Endothelial cell of umbilical vein (primary cell): ENCODE measurements at regions not wholly inside any gene's neighbourhood (a gene's known extent, or its start where the extent isn't known, plus 50 kb on each side); places are given as distances from the start of the nearest gene placed in this dataset.

ENCODE experiments used
- BruUV-seq: library from RNA; stranded (reverse); fragments of 400-500 nt; replicated peaks from 2 replicates; lab custom pipeline; 2021; lab: Mats Ljungman, UMichigan
- CTCF ChIA-PET: fragments of 300-600, 350-600 bp; sonication (Branson Sonifier 250); formaldehyde crosslinking; loops from one replicate; lab custom pipeline; 2021; ENCODE audit warnings: antibody characterized with exemption, inconsistent platforms; lab: Charles Lee
- POLR2A ChIA-PET: fragments of 300-600, 350-600 bp; sonication (Branson Sonifier 250); formaldehyde crosslinking; loops from one replicate; lab custom pipeline; 2021; ENCODE audit warnings: antibody characterized with exemption, inconsistent platforms; lab: Charles Lee
- DNase-seq: peaks from one replicate; pipeline ENCODE4 v3.0.0-alpha.2; 2011; ENCODE audit warnings: low read depth, low spot score
- FAIRE-seq: peaks from 2 replicates; lab custom pipeline; 2011; peaks lifted over from hg19 to GRCh38; lab: Jason Lieb, UNC
- H2AFZ ChIP-seq: 2 replicates; pipeline ENCODE4 v1.6.0; 2012; ENCODE audit warnings: low read depth, low read length, control low read depth, inconsistent platforms
- H3K27ac ChIP-seq: 2 replicates; pipeline ENCODE4 v1.5.1; 2011; ENCODE audit warnings: low read depth, mild to moderate bottlenecking, control low read depth, low read length, moderate library complexity; ENCODE audit not compliant: insufficient read depth
- H3K27me3 ChIP-seq, 2 experiments: 2 replicates each; pipeline versions ENCODE4 v1.6.0 to v1.6.1; 2011; ENCODE audit warnings: low read length in 2 of 2, mixed read lengths in 1 of 2; ENCODE audit not compliant: control insufficient read depth in 2 of 2, insufficient read depth in 2 of 2
- H3K36me3 ChIP-seq, 2 experiments: 2 replicates in 1 of 2; 3 replicates in 1 of 2; pipeline ENCODE4 v1.5.1; 2011; ENCODE audit warnings: low read length in 2 of 2, mild to moderate bottlenecking in 1 of 2, moderate library complexity in 1 of 2; ENCODE audit not compliant: control insufficient read depth in 2 of 2, insufficient read depth in 2 of 2; ENCODE audit errors: extremely low read depth in 1 of 2
- H3K4me1 ChIP-seq: 3 replicates; pipeline ENCODE4 v1.5.1; 2011; ENCODE audit warnings: mild to moderate bottlenecking, low read length; ENCODE audit not compliant: control insufficient read depth, insufficient read depth; ENCODE audit errors: extremely low read depth
- H3K4me2 ChIP-seq: 2 replicates; pipeline ENCODE4 v1.6.1; 2011; ENCODE audit warnings: low read length, control low read depth, mixed read lengths; ENCODE audit not compliant: insufficient read depth
- H3K4me3 ChIP-seq, 3 experiments: fragments of 200-600 bp in 1 of 3; sonication (generic), shearing (Covaris generic) in 1 of 3; replicated peaks in 1 of 3; 2 replicates each; pipeline ENCODE4 v1.5.1; 2011 to 2016; ENCODE audit warnings: control low read depth in 3 of 3, low read length in 3 of 3, mild to moderate bottlenecking in 2 of 3, inconsistent platforms in 1 of 3, low read depth in 1 of 3, moderate library complexity in 1 of 3; ENCODE audit not compliant: insufficient read depth in 1 of 3
- H3K79me2 ChIP-seq: 2 replicates; pipeline ENCODE4 v1.6.0; 2012; ENCODE audit warnings: low read length, inconsistent platforms; ENCODE audit not compliant: control insufficient read depth, insufficient read depth
- H3K9ac ChIP-seq: replicated peaks from 2 replicates; pipeline ENCODE3; 2011; ENCODE audit warnings: low read length, control low read depth; ENCODE audit not compliant: insufficient read depth; ENCODE audit errors: extremely low read depth
- H3K9me1 ChIP-seq: replicated peaks from 3 replicates; pipeline ENCODE4 v1.6.0; 2011; ENCODE audit warnings: mild to moderate bottlenecking, low read length; ENCODE audit not compliant: control insufficient read depth, insufficient read depth; ENCODE audit errors: extremely low read depth
- H3K9me3 ChIP-seq: replicated peaks from 2 replicates; pipeline ENCODE4 v1.5.1; 2012; ENCODE audit warnings: low read length, inconsistent platforms; ENCODE audit not compliant: control insufficient read depth, insufficient read depth
- H4K20me1 ChIP-seq: replicated peaks from 2 replicates; pipeline ENCODE3; 2011; ENCODE audit warnings: mild to moderate bottlenecking, low read length; ENCODE audit not compliant: control insufficient read depth, insufficient read depth; ENCODE audit errors: extremely low read depth
- EZH2 ChIP-seq: IDR thresholded peaks from 2 replicates; pipeline ENCODE4 v1.6.1; 2012; ENCODE audit warnings: borderline replicate concordance, low read depth, mild to moderate bottlenecking, moderate library complexity, low read length, inconsistent platforms; ENCODE audit not compliant: severe bottlenecking
- FOS ChIP-seq: IDR thresholded peaks from 2 replicates; pipeline ENCODE4 v1.6.1; 2011; ENCODE audit warnings: mild to moderate bottlenecking, low read length, moderate library complexity, borderline replicate concordance; ENCODE audit not compliant: insufficient read depth
- GATA2 ChIP-seq: IDR thresholded peaks from 2 replicates; pipeline ENCODE4 v1.7.0; 2011; ENCODE audit warnings: low read depth, mild to moderate bottlenecking, moderate library complexity, mixed read lengths, low read length; ENCODE audit not compliant: insufficient read length, insufficient read depth
- JUN ChIP-seq: IDR thresholded peaks from 2 replicates; pipeline ENCODE4 v1.6.1; 2011; ENCODE audit warnings: borderline replicate concordance, low read depth; ENCODE audit not compliant: insufficient read length, insufficient read depth
- MAX ChIP-seq: IDR thresholded peaks from 2 replicates; pipeline ENCODE4 v1.6.1; 2011; ENCODE audit not compliant: insufficient read depth, insufficient read length
- MYC ChIP-seq: IDR thresholded peaks from one replicate; pipeline ENCODE4 v1.6.1; 2011; ENCODE audit warnings: mild to moderate bottlenecking, low read depth, low read length
- POLR2A ChIP-seq: IDR thresholded peaks from 2 replicates; pipeline ENCODE4 v1.6.1; 2012; ENCODE audit warnings: low read depth, mild to moderate bottlenecking, control low read depth, low read length
- POLR2AphosphoS5 ChIP-seq: IDR thresholded peaks from 2 replicates; pipeline ENCODE4 v1.6.1; 2012; ENCODE audit warnings: low read depth, mild to moderate bottlenecking, control low read depth, low read length, moderate library complexity; ENCODE audit not compliant: insufficient read depth
- dilution Hi-C: fragments of 300-500 bp; cut with MboI; formaldehyde crosslinking; loops from one replicate; pipeline ENCODE4 v1.15.0; 2019; ENCODE audit warnings: low sequenced_read_pairs; ENCODE audit not compliant: extremely low pct_ligation_motif_present
- intact Hi-C: fragments of 100-400 bp; cut with micrococcal nuclease; formaldehyde crosslinking; loops from one replicate; pipeline ENCODE4 v1.10.0; 2022
- TF ChIP-seq, protein P1 (sequence below), 2 donors: IDR thresholded peaks; 1 replicate in 1 of 2; 2 replicates in 1 of 2; pipeline ENCODE4 v1.5.1; 2011; ENCODE audit warnings: low read length in 2 of 2, mild to moderate bottlenecking in 2 of 2, moderate library complexity in 2 of 2, control low read depth in 1 of 2, inconsistent platforms in 1 of 2, low read depth in 1 of 2; ENCODE audit not compliant: insufficient read depth in 1 of 2; ENCODE audit errors: extremely low read depth in 1 of 2

DNA sequence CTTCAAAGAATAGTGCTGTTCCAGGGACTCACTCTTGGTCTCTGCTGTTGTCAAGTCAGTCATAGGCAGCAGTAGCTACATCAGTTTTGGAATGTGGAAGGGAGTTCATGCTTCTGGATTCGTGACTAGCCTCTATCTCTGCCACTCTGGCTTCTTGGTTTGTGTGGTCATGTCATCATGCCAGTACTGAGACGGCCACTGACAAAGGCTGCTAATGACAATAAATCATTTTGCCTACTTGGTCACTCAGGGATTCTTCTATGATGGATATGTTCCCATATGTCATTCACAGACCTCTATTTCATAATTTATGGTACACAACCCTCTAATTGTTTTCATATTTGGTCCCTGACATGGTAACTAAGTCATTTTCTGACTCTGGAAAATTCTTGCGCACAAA lies 450.8 kb upstream of the BOD1L1 start:
- Histone ChIP-seq H3K27ac (no peak overlapping the region), H3K9ac (no peak overlapping the region), H3K27me3 (no peaks in the 10 kb centered on the region), H3K4me3 (no peak overlapping the region), H3K79me2 (no peaks in the 10 kb centered on the region), H3K9me1 (no peaks in the 10 kb centered on the region), H4K20me1 (no peaks in the 10 kb centered on the region), H3K9me3 (no peaks in the 10 kb centered on the region), H3K4me2 (no peak overlapping the region), H3K4me1 (no peaks in the 10 kb centered on the region), H2AFZ (no peak overlapping the region), H3K36me3 (no peaks in the 10 kb centered on the region)
- TF ChIP-seq MAX: no peak
- TF ChIP-seq POLR2A: no peak
- TF ChIP-seq JUN: no peak
- dilution Hi-C loops: no loop called here
- no peak for DNase-seq
- intact Hi-C loops: no loop called here
- BruUV-seq: no TSS peak
- FAIRE-seq: no peak
- ChIA-PET CTCF (no interaction called here), POLR2A (no interaction called here)

DNA sequence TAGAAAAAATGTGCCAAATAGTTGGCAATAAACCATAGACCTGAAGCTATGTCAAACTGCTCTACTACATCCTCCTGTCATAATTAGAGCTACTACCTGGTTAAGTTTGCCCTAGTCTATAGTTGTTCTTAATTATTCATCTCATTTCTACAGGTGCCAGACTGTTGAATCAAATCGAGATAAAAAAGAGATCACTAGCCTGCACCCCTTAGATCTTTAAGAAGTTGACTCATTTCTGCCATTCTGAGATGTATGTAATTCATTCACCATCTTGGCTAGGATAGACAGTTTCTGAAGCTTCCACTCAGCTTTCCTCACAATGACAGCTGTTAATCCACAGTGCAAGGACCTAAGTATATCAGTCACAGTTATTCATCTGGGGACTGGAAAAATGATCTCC lies 452.1 kb upstream of the BOD1L1 start:
- POLR2A ChIA-PET: no interaction called here
- H3K4me1 ChIP-seq: no peaks in the 10 kb centered on the region
- CTCF ChIA-PET: interaction anchor here (0.7 kb wide), 1 partner anchor 15 kb away, joined by 3 read pairs; no protein-coding TSS in a partner anchor

More for the DNA sequence above, 452.1 kb upstream of the BOD1L1 start:
- Histone ChIP-seq H3K27me3 (no peaks in the 10 kb centered on the region), H3K79me2 (no peaks in the 10 kb centered on the region), H3K27ac (no peak overlapping the region), H3K9me1 (no peaks in the 10 kb centered on the region), H3K36me3 (no peaks in the 10 kb centered on the region), H2AFZ (no peak overlapping the region), H3K4me3 (no peak overlapping the region), H3K4me2 (no peak overlapping the region), H3K9ac (no peak overlapping the region), H3K9me3 (no peaks in the 10 kb centered on the region), H4K20me1 (no peaks in the 10 kb centered on the region)
- no peak for FAIRE-seq
- DNase-seq: no peak
- intact Hi-C loops (no loop called here), dilution Hi-C loops (no loop called here)
- no TSS peak for BruUV-seq
- TF ChIP-seq MAX: no peak
- TF ChIP-seq MYC: no peak
- no peak for TF ChIP-seq POLR2AphosphoS5
- TF ChIP-seq JUN: no peak
- TF ChIP-seq, protein P1, sequence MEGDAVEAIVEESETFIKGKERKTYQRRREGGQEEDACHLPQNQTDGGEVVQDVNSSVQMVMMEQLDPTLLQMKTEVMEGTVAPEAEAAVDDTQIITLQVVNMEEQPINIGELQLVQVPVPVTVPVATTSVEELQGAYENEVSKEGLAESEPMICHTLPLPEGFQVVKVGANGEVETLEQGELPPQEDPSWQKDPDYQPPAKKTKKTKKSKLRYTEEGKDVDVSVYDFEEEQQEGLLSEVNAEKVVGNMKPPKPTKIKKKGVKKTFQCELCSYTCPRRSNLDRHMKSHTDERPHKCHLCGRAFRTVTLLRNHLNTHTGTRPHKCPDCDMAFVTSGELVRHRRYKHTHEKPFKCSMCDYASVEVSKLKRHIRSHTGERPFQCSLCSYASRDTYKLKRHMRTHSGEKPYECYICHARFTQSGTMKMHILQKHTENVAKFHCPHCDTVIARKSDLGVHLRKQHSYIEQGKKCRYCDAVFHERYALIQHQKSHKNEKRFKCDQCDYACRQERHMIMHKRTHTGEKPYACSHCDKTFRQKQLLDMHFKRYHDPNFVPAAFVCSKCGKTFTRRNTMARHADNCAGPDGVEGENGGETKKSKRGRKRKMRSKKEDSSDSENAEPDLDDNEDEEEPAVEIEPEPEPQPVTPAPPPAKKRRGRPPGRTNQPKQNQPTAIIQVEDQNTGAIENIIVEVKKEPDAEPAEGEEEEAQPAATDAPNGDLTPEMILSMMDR (IDR thresholded peaks at IDR 0.05; ENCODE audit: extremely low read depth in 1 of 2, insufficient read depth in 1 of 2, low read depth in 1 of 2, low read length in 2 of 2): no peak
- TF ChIP-seq EZH2: no peak
- TF ChIP-seq GATA2: no peak
- TF ChIP-seq FOS: no peak
- no peak for TF ChIP-seq POLR2A
